RWPE2 (cell line): ENCODE measurements at regions not wholly inside any gene's neighbourhood (a gene's known extent, or its start where the extent isn't known, plus 50 kb on each side); places are given as distances from the start of the nearest gene placed in this dataset.

Experiments
- ATAC-seq: fragments of 200-7000 bp; cut with Tn5 transposase; 3 replicates; pipeline ENCODE4 v1.9.1; 2021; ENCODE audit warnings: low read depth
- DNase-seq: peaks from one replicate; pipeline ENCODE4 v3.0.0-alpha.2; 2020; ENCODE audit warnings: low spot score
- H3K27ac ChIP-seq: fragments of 450-650 bp; 2 replicates; pipeline ENCODE4 v1.5.1; 2017; ENCODE audit warnings: mild to moderate bottlenecking; ENCODE audit not compliant: poor library complexity, severe bottlenecking
- H3K27me3 ChIP-seq: fragments of 250-450 bp; sonication (Bioruptor Pico); 2 replicates; pipeline ENCODE4 v1.5.1; 2021; ENCODE audit warnings: mild to moderate bottlenecking, moderate library complexity; ENCODE audit not compliant: insufficient read depth, poor library complexity, severe bottlenecking
- H3K36me3 ChIP-seq: fragments of 250-450 bp; sonication (Bioruptor Pico); 2 replicates; pipeline ENCODE4 v1.5.1; 2020; ENCODE audit warnings: low read depth, mild to moderate bottlenecking, moderate library complexity
- H3K4me1 ChIP-seq: fragments of 250-450 bp; sonication (Bioruptor Pico); 2 replicates; pipeline ENCODE4 v1.5.1; 2021; ENCODE audit warnings: mild to moderate bottlenecking, moderate library complexity; ENCODE audit not compliant: insufficient read depth, poor library complexity, severe bottlenecking
- H3K4me3 ChIP-seq: fragments of 250-450 bp; sonication (Bioruptor Pico); 2 replicates; pipeline ENCODE4 v1.5.1; 2021; ENCODE audit warnings: mild to moderate bottlenecking, moderate library complexity; ENCODE audit not compliant: severe bottlenecking
- H3K9me3 ChIP-seq: fragments of 250-450 bp; sonication (Bioruptor Pico); 2 replicates; pipeline ENCODE4 v1.5.1; 2021; ENCODE audit warnings: mild to moderate bottlenecking, moderate library complexity; ENCODE audit not compliant: severe bottlenecking
- TF ChIP-seq, protein P1 (sequence below): fragments of 450-650 bp; IDR thresholded peaks from one replicate; pipeline ENCODE4 v1.5.1; 2017; ENCODE audit warnings: mild to moderate bottlenecking, moderate library complexity; ENCODE audit not compliant: poor library complexity, severe bottlenecking

DNA sequence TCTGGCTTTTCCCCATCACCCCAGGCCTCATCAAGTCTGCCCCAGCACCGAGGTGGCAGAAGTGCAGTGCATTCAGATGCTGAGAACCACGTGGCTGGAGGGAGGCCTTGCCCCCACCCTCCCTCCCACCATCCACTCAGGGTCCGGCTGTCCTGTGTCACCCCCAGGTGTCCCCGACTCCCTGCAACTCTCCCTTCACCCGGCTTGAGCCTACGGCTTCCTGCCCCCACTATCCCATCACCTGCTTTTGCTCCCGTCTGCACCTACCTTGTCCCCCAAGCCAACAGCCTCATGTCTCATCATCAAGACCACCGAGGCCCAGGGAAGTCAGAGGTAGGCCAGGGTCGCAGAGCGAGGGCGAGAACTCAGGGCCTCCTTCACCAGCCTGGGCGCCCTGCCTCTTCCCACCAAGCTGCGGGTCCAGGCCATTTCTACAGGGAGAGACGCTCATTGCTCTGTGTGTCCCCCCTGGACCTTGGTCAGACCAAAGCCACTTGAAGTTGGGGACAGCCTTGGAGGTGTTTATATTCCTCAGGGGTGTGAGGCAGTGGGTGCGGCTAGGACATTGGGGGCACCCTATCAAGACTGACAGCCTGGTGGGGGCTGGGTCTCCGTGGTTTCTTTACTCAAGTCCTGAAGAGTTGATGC, 66.2 kb upstream of the CCND1 start:
- TF ChIP-seq, protein P1, sequence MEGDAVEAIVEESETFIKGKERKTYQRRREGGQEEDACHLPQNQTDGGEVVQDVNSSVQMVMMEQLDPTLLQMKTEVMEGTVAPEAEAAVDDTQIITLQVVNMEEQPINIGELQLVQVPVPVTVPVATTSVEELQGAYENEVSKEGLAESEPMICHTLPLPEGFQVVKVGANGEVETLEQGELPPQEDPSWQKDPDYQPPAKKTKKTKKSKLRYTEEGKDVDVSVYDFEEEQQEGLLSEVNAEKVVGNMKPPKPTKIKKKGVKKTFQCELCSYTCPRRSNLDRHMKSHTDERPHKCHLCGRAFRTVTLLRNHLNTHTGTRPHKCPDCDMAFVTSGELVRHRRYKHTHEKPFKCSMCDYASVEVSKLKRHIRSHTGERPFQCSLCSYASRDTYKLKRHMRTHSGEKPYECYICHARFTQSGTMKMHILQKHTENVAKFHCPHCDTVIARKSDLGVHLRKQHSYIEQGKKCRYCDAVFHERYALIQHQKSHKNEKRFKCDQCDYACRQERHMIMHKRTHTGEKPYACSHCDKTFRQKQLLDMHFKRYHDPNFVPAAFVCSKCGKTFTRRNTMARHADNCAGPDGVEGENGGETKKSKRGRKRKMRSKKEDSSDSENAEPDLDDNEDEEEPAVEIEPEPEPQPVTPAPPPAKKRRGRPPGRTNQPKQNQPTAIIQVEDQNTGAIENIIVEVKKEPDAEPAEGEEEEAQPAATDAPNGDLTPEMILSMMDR: no peak
- no peaks in the 10 kb centered on the region for H3K4me1 ChIP-seq
- no peak overlapping the region for H3K4me3 ChIP-seq

DNA sequence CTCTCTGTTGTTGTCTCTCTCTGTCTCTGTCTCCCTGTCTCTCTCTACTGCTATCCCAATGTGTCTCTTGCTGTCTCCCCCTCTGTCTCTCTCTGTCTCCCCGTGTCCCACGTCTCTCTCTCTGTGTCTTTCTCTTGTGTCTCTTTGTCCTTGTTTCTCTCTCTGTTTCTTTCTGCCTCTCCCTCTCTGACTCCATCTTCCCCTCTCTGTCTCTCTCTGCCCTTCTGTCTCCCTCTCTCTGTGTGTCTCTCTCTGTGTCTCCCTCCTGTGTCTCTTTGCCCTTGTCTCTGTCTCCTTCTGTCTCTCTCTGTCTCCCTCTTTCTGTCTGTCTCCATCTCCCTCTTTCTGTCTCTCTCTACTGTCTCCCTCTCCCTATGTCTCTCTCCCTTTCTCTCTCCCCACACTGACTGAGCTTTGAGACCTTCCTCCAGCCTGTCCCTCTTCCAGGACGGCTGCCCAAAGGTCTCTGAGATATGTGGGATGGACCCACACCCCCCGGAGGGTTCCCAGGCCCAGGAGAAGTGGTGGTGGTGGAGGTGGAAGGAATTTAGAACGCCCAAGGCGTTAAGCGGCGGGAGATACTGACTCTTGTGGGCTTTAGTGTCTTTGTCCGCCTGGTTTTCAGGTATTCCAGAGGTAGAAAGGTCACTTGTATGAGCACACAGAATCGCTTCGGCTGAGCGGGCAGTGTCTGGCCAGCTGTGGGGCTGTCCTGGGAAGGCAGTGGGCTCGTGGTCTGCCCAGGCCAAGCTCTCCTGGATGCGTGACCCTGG, 65.5 kb upstream of the CCND1 start:
- Histone ChIP-seq H3K4me1 (no peaks in the 10 kb centered on the region), H3K27me3 (no peaks in the 10 kb centered on the region), H3K4me3 (no peak overlapping the region), H3K9me3 (no peaks in the 10 kb centered on the region), H3K36me3 (no peaks in the 10 kb centered on the region), H3K27ac (no peak overlapping the region)
- DNase-seq (no peak), ATAC-seq (no peak)
- TF ChIP-seq, protein P1: no peak

More for the DNA sequence above, 66.2 kb upstream of the CCND1 start:
- Histone ChIP-seq H3K9me3 (no peaks in the 10 kb centered on the region), H3K27ac (no peak overlapping the region), H3K27me3 (no peaks in the 10 kb centered on the region), H3K36me3 (no peaks in the 10 kb centered on the region)
- ATAC-seq (no peak), DNase-seq (no peak)

- H3K9me3 ChIP-seq: no peaks in the 10 kb centered on the region
- no peak overlapping the region for H3K27ac ChIP-seq
- TF ChIP-seq, protein P1: no peak
- H3K4me3 ChIP-seq: no peak overlapping the region
- no peaks in the 10 kb centered on the region for H3K4me1 ChIP-seq
- no peak for ATAC-seq
- H3K27me3 ChIP-seq: no peaks in the 10 kb centered on the region
- no peaks in the 10 kb centered on the region for H3K36me3 ChIP-seq
- DNase-seq: no peak
These were observed 64.7 kb upstream of the CCND1 start for GRCh38 chr11:69576069-69576782.

DNA sequence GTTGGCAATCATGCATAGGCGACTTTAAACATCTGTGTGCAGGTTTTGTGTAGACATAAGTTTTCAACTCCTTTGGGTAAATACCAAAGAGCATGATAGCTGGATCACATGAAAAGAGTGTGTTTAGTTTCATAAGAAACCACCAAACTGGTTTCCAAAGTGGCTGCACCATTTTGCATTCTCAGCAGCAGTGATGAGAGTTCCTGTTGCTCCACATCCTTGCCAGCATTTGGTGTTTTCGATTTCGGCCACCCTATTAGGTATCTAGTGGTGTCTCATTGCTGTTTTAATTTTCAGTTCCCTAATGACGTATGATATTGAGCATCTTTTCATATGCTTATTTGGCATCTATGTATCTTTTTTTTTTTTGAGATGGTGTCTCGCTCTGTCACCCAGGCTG, 62.8 kb upstream of the CCND1 start:
- Histone ChIP-seq H3K9me3 (no peaks in the 10 kb centered on the region), H3K4me1 (no peaks in the 10 kb centered on the region), H3K27me3 (no peaks in the 10 kb centered on the region), H3K27ac (no peak overlapping the region), H3K36me3 (no peaks in the 10 kb centered on the region), H3K4me3 (no peak overlapping the region)
- DNase-seq (no peak), ATAC-seq (no peak)
- TF ChIP-seq, protein P1: no peak
